HL-60 (cell line): ENCODE measurements at regions not wholly inside any gene's neighbourhood (a gene's known extent, or its start where the extent isn't known, plus 50 kb on each side); places are given as distances from the start of the nearest gene placed in this dataset.
"Not testable (repeated sequence)": the region's sequence is repeated elsewhere in the genome, so short reads cannot be mapped to it uniquely, and the experiment has no call there.

Experiments
- DNase-seq, 2 experiments: peaks; one replicate each; pipeline ENCODE4 v3.0.0-alpha.2; 2010 to 2020; ENCODE audit warnings: low read depth in 1 of 2, low spot score in 1 of 2
- H3K27ac ChIP-seq: fragments of 250-450 bp; sonication (Bioruptor Pico); replicated peaks from 2 replicates; pipeline ENCODE4 v1.5.1; 2020; ENCODE audit warnings: mild to moderate bottlenecking, moderate library complexity
- H3K27me3 ChIP-seq: fragments of 250-450 bp; sonication (Bioruptor Pico); 2 replicates; pipeline ENCODE4 v1.5.1; 2021; ENCODE audit warnings: mild to moderate bottlenecking, moderate library complexity; ENCODE audit not compliant: insufficient read depth, poor library complexity, severe bottlenecking
- H3K4me3 ChIP-seq: replicated peaks from 2 replicates; pipeline ENCODE4 v1.5.1; 2011; ENCODE audit warnings: mild to moderate bottlenecking, control low read depth, low read length; ENCODE audit not compliant: insufficient read depth
- GABPA ChIP-seq: IDR thresholded peaks from 2 replicates; pipeline ENCODE4 v1.6.1; 2012; ENCODE audit warnings: low read depth
- POLR2AphosphoS5 ChIP-seq: IDR thresholded peaks from 2 replicates; pipeline ENCODE4 v1.6.1; 2012; ENCODE audit warnings: low read depth
- SPI1 ChIP-seq: IDR thresholded peaks from 2 replicates; pipeline ENCODE4 v1.6.1; 2012; ENCODE audit warnings: low read depth, mild to moderate bottlenecking, borderline replicate concordance
- TF ChIP-seq, protein P1 (sequence below): IDR thresholded peaks from one replicate; pipeline ENCODE4 v1.5.1; 2011; ENCODE audit warnings: low read length, control low read depth, inconsistent platforms; ENCODE audit not compliant: insufficient read depth
- TF ChIP-seq, protein P2 (sequence below): IDR thresholded peaks from 2 replicates; pipeline ENCODE4 v1.6.1; 2012; ENCODE audit warnings: low read depth; ENCODE audit not compliant: insufficient replicate concordance

GRCh38 chr3:75295013-75295412 lies 369.1 kb upstream of the FRG2C start:
- H3K4me3 ChIP-seq: no peak overlapping the region
- H3K27me3 ChIP-seq: no peaks in the 10 kb centered on the region
- TF ChIP-seq, protein P1, sequence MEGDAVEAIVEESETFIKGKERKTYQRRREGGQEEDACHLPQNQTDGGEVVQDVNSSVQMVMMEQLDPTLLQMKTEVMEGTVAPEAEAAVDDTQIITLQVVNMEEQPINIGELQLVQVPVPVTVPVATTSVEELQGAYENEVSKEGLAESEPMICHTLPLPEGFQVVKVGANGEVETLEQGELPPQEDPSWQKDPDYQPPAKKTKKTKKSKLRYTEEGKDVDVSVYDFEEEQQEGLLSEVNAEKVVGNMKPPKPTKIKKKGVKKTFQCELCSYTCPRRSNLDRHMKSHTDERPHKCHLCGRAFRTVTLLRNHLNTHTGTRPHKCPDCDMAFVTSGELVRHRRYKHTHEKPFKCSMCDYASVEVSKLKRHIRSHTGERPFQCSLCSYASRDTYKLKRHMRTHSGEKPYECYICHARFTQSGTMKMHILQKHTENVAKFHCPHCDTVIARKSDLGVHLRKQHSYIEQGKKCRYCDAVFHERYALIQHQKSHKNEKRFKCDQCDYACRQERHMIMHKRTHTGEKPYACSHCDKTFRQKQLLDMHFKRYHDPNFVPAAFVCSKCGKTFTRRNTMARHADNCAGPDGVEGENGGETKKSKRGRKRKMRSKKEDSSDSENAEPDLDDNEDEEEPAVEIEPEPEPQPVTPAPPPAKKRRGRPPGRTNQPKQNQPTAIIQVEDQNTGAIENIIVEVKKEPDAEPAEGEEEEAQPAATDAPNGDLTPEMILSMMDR: no peak
- no peak for TF ChIP-seq SPI1
- TF ChIP-seq, protein P2, sequence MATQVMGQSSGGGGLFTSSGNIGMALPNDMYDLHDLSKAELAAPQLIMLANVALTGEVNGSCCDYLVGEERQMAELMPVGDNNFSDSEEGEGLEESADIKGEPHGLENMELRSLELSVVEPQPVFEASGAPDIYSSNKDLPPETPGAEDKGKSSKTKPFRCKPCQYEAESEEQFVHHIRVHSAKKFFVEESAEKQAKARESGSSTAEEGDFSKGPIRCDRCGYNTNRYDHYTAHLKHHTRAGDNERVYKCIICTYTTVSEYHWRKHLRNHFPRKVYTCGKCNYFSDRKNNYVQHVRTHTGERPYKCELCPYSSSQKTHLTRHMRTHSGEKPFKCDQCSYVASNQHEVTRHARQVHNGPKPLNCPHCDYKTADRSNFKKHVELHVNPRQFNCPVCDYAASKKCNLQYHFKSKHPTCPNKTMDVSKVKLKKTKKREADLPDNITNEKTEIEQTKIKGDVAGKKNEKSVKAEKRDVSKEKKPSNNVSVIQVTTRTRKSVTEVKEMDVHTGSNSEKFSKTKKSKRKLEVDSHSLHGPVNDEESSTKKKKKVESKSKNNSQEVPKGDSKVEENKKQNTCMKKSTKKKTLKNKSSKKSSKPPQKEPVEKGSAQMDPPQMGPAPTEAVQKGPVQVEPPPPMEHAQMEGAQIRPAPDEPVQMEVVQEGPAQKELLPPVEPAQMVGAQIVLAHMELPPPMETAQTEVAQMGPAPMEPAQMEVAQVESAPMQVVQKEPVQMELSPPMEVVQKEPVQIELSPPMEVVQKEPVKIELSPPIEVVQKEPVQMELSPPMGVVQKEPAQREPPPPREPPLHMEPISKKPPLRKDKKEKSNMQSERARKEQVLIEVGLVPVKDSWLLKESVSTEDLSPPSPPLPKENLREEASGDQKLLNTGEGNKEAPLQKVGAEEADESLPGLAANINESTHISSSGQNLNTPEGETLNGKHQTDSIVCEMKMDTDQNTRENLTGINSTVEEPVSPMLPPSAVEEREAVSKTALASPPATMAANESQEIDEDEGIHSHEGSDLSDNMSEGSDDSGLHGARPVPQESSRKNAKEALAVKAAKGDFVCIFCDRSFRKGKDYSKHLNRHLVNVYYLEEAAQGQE: no peak
- TF ChIP-seq GABPA: no peak
- no peak for TF ChIP-seq POLR2AphosphoS5
- no peak overlapping the region for H3K27ac ChIP-seq
- DNase-seq: no peak

- no peak overlapping the region for H3K4me3 ChIP-seq
- TF ChIP-seq, protein P1: no peak
- TF ChIP-seq GABPA (no peak), POLR2AphosphoS5 (no peak)
These were observed 367.3 kb upstream of the FRG2C start for GRCh38 chr3:75296858-75297257.

DNA sequence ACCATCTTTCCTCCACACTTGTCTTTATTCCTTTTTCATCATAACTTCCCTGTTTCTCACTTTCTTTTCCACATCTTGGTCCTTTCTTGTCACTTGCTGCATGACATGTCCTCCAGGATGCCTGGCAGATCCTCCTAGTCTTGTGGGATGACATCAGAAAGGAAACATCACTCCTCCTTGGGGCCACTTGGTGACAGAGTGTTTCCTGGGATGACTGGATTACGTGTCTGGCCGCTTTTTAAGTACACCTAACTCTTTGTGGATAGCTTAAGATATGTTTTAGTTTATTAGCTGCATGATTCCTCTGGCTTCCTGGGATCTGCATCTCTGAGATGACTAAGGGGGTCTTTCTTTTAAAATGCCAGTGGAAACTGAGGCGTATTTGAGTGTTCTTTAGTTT lies 363.5 kb upstream of the FRG2C start:
- Histone ChIP-seq H3K27ac (no peak overlapping the region), H3K4me3 (no peak overlapping the region), H3K27me3 (no peaks in the 10 kb centered on the region)
- DNase-seq: no peak
- no peak for TF ChIP-seq GABPA
- no peak for TF ChIP-seq SPI1
- TF ChIP-seq POLR2AphosphoS5: no peak
- TF ChIP-seq, protein P2: no peak
- TF ChIP-seq, protein P1: no peak

More at GRCh38 chr3:75296858-75297257, 367.3 kb upstream of the FRG2C start:
- DNase-seq: no peak
- Histone ChIP-seq H3K27me3 (no peaks in the 10 kb centered on the region), H3K27ac (no peak overlapping the region)

GRCh38 chr3:75301050-75301449 lies 363.1 kb upstream of the FRG2C start:
- not testable (repeated sequence) for H3K4me3 ChIP-seq, DNase-seq, H3K27me3 ChIP-seq, H3K27ac ChIP-seq
